HG02798 (cell line): ENCODE measurements at regions not wholly inside any gene's neighbourhood (a gene's known extent, or its start where the extent isn't known, plus 50 kb on each side); places are given as distances from the start of the nearest gene placed in this dataset.
A peak's percentile ranks its signal among the peaks of the same experiment; 100 is the strongest.
"Not testable (repeated sequence)": the region's sequence is repeated elsewhere in the genome, so short reads cannot be mapped to it uniquely, and the experiment has no call there.

Experiments
- ATAC-seq: cut with Tn5 transposase; IDR thresholded peaks from one replicate; pipeline ENCODE4 v1.9.1; 2021; ENCODE audit warnings: mild to moderate bottlenecking; ENCODE audit not compliant: unreplicated experiment, poor library complexity

DNA sequence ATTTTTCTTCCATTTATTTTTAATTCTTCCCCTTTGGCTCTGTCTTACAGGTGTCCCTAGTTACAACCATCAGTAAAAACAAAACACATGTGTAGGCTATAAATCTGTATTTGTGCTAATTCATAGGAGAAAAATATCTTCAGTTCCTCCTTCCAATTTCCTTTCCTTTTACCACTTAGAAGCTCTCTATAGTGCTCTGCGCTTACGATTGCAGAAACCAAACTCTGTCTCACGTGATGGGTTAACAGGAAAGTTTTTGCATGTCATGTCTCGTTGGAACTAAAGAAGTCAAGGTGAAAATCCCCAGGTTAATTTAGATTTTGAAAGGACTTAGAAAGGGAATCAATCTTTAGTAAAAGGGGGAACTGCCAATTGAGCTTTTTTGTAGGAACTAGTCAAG lies 1390.5 kb upstream of the ZEB2 start:
- ATAC-seq = peak; percentile 57

DNA sequence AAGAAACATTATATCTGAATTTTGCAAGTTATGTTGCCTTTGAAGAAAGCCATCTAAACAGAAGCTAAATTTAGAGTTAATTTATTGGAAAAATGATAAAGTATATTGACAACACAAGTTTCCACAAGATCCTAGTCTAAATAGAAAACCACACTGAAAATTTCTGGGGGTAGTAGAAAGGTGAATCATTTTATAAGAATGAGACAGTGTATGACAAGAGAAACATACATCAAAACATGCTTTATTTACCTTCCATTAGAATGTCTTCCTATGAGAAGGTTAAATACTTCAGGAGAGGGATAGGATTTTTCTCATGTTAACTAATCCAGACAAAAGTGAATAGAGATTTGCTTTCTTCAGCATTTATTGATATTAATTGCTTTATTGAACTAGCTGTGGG lies 1389.8 kb upstream of the ZEB2 start:
- ATAC-seq = no peak

DNA sequence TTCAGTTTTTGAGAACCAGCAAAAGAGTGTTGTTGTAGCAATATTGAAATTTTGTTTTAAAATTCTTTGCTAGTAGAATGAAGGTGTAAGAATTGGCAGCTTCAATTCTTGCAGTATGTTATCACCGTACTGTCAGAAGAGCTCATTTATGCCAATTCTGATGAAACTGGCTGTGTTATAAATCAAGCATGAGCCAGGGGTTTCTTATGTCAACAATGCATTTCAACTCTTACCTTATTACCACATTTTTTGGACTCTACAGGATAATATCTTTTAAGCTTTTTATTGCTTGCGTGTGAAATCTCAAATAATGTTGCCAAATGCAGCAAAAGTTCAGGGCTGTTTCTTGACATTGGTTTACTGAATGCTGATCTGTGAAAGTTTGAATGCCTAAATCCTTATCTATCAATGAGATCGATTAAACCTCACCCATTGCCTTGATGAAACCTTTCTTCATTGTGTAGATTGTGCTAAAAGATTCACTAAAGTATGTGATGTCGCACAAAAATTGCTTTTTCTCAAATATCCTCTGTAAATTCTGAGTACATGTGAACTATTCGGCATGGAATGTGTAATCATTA lies 1389.3 kb upstream of the ZEB2 start:
- no peak for ATAC-seq

DNA sequence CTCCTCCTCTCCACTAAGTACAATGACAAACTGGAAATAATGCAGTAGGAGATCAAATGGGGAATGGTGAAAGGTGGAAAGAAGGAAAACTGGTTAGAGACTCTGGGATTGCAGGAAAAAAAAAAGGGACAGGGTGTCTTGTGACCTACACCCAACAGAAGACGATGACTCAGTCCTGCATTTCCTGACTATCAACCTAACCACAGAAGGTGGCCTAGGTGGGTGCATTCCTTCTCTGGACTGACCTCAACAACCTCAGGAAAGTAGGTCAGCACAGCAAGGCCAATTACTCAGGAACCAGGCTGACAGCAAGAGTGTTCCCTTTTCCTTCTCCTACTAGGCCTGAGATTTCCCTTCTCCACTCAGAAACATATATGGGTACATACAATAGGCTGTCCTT lies 1386.4 kb upstream of the ZEB2 start:
- ATAC-seq = no peak

DNA sequence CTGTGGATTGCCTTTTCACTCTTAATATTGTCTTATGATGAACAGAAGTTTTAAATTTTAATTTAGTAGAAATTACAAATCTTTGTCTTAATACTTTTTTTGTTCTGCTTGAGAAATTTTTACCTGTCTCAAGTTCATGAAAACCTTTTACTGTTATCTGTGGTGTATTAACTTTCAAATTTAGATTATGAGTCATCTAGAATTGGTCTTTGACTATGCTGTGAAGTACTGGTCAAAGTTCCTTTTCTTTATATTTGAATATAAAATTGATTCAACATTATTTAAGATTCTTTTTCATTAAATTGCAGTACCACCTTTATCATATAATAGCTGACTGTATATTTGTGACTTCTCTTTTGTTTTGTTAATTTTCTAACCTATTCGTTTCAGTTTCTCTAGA lies 1385.5 kb upstream of the ZEB2 start:
- no peak for ATAC-seq

DNA sequence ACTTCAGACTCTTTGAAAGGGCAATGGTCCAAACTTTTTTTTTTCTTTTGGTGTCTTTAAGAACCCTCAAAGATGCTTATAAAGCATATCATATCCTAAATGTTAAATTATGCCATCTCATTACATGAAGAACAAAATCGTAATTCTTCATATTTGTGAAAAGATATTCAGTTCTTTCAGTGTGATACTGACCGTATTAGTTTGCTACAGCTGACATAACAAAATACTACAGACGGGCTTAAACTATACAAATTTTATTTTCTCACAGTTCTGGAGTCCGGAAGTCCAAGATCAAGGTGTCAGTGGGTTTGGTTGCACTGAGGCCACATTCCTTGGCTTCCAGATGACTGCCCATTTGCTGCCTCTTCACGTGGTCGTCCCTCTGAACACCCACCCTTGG lies 1377.2 kb upstream of the ZEB2 start:
- no peak for ATAC-seq

DNA sequence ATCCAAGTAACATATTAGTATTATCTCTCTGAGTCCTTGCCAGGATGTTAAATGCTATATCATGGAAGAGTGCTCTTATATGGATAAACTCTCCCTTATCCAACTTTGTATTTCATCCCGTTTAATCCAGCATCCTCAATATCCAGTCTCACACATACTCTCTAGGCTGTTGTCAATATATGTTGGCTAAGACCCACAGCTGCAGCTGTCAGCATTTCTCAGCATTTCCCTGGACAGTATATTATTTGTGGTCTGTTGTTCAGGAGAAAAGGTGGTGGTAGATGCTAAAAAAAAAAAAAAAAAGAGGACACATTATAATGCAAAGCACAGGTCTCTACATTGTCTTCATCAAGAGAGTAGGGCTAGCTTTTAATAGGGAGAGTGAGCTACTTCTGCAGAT lies 1368.0 kb upstream of the ZEB2 start:
- no peak for ATAC-seq

DNA sequence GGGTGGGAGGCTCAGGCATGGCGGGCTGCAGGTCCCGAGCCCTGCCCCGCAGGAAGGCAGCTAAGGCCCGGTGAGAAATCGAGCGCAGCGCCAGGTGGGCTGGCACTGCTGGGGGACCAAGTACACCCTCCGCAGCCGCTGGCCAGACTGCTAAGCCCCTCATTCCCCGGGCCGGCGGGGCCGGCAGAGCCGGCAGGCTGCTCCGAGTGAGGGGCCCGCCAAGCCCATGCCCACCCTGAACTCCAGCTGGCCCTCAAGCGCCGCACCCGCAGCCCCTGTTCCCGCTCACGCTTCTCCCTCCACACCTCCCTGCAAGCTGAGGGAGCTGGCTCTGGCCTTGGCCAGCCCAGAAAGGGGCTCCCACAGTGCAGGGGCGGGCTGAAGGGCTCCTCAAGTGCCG lies 1361.1 kb upstream of the ZEB2 start:
- ATAC-seq = not testable (repeated sequence)

DNA sequence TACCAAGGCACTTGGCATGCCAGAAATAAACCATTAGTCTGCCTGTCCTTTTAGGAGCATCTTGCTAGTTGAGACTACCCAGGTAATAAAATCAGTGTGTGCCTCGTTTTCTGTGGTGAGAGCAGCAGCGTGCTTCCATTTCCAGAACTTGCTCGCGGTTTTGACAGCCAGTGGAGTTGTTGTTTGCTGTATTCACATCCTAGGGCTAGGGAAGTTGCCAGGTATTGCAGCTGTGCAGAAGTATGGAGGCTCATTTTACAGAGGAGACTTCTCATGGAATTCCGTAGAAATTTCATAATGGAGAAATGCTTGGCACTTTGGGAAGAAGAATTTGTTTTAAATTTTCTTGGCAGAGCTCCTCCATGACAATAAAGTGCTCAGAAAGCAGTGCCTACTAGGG lies 1355.1 kb upstream of the ZEB2 start:
- no peak for ATAC-seq

DNA sequence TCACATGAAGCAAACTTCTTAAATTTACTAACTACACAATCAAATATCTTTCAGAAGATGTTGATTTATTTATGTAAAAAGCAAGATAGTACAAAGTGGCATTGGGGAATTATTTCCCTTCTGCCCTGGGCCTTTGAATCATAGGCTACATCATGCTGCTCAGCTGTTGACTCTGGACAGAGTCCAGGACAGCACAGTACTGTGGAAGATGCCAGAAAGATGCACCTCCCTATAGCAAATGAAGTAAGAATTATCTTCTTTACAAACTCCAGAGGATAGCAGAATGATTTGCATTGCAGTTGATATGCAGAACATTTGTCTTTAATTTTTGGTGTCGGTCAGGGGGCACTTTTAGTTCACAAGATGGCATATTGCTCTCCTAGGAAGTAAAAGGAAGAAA lies 1354.5 kb upstream of the ZEB2 start:
- no peak for ATAC-seq

DNA sequence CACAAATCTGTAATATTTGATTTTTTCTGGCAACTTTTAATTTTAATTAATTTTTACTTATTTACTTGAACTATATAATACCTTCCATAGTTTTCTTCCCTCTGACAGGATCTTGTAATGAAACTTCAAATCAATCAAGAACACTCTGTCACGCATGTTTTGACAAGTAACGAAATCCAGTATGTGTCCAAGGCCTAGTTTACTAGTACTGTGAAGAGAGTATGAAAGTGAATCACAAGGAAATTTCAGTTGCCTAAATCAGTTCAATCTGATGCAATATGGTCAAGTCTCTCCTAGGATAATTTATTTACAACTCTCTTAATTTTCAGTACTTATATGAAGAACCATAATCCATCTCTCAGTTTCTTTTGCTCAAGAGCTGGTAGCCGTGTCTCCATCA lies 1344.6 kb upstream of the ZEB2 start:
- no peak for ATAC-seq

DNA sequence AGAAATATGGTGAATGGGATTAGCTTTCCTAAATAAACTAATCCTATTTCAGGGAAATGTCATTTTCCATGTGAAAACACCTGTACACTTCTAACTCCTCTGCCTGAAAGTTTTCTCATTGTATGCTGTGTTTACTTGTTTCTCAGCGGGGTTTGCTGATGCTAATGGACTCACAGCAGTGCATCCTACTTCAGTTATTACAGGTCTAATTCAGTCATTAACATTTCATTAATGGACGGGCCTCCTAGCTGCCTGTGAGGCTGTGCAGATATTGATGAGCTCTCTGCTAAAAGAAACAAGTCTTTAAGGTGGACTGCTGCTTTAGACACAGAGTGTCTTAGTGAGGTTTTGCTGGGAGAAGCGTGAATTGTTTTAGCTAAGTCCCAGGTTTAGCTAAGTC lies 1342.0 kb upstream of the ZEB2 start:
- no peak for ATAC-seq

DNA sequence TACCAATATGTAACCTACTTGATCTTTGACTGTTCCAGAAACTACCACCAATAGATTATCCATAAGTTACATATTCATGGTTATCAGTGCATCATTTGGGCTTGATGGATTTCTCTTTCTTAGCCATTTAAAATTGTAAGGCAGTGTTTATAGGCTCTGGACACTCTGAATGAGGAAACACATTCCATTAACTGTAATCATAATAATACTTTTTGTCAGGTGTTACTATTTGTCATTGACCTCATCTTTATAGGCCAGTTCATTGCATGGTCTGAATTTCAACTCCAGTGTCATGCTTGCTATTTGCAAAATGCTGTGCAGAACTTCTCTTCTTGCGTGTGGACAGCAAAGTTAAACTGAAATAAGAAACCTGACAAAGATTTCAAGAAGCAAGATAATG lies 1340.2 kb upstream of the ZEB2 start:
- ATAC-seq = no peak

DNA sequence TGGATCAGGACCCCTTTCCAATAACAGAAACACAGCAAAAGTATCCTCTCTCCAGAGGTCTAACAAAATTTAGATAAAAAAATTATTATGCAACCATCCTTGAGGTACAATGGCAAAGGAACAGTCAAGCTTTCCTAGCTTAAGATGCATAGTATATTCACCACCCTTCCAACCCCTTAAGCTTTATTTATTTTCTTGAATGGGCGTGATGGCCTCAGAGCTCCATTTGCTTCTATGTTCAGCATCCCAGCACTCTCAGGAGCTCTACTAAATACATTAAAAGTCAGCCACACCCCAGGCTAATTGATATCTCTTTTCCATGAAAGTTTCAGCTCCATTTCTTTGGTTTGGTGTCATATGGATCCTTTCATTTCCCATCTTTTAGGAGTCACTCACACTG lies 1335.2 kb upstream of the ZEB2 start:
- ATAC-seq = no peak

DNA sequence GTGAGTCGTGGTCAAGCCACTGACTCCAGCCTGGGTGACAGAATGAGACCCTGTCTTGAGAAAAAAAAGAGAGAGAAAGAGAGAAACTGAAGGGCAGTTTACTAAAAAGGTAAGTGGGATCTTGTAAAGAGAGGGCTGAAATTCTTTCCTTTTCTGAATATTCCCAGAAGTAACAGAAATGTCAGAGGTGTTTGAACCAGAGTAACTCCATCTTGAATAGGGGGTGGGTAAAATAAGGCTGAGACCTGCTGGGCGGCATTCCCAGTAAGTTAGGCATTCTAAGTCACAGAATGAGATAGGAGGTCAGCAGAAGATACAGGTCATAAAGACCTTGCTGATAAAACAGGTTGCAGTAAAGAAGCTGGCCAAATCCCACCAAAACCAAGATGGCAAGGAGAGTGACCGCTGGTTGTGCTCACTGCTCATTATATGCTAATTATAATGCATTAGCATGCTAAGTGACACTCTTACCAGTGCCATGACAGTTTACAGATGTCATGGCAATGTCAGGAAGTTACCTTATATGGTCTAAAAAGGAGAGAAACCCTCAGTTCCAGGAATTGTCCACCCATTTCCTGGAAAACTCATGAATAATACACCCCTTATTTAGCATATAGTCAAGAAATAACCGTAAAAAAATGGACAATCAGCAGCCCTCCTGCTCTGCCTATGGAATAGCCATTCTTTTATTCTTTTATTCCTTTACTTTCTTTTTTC lies 1334.3 kb upstream of the ZEB2 start:
- no peak for ATAC-seq

DNA sequence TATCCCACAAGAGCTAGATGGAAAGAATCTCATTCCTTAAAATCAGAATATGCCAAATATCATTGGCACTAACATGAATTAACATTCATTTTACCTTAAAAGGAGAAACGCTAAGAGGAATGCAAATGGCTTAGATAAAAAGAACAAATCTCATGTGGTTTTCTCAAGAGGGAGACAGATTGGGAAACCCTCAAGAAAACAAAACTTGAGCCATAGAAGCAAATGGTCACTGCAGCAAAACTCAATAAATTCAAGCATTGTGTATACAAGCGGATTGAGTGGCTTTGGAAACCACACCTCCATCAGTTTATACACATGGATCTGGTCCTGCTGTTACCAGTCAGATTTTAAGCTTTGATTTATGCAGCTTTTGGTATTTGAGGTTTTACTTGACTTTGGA lies 1331.8 kb upstream of the ZEB2 start:
- ATAC-seq = no peak

DNA sequence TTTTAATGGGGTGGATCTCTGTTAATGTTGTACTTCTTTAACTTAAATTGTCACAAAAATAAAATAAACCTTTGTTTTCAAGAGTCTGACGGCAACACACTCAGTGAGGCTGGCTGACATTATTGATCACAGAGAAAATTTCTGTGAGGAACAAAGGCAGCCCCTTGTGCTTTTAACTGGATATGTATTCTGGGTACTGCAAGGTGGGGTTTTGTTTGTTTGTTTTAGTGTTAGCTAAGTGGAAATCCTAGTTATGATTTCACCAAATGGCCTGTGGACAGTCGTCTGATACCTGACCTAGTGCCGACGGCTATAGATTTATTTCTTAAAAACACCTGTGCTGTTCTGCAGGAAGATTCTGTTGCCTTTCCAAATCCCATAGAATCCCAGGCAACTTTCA lies 1329.5 kb upstream of the ZEB2 start:
- ATAC-seq = no peak

DNA sequence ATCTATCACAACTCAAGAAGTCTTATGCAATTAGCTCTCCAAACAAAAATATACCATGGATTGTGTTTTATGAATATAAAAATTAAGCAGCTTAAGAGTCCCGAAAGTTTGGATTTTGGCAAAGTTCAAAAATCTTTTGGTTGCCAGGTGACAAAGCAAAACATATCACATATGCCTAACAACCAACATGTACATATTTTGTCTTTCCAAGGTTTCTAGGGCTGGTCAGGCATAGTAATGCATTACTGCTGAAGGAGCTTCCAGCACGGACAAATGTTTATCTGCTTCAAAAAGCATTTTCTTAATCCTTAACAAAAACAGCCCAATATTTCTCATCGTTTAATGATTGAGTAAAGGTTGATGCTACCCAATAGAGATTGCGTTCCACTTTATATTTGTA lies 1327.1 kb upstream of the ZEB2 start:
- no peak for ATAC-seq

DNA sequence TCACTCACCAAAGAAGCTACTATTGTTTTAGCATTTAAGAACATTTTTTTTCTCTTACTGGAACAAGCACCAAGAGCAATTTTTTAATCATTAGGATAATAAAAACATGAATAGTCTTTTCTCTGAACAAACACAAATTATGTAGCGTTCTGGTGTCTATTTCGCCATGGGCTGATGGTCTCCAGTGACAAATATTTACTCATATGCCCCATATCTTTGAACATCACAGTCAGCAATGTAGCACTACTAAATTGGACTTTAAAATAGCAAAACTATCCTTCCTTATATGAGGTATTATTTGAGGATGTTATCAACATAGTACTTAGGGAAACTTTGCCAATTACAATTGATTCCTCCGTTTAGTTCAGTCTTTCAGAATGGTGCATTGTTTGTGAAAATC lies 1326.0 kb upstream of the ZEB2 start:
- ATAC-seq = no peak

DNA sequence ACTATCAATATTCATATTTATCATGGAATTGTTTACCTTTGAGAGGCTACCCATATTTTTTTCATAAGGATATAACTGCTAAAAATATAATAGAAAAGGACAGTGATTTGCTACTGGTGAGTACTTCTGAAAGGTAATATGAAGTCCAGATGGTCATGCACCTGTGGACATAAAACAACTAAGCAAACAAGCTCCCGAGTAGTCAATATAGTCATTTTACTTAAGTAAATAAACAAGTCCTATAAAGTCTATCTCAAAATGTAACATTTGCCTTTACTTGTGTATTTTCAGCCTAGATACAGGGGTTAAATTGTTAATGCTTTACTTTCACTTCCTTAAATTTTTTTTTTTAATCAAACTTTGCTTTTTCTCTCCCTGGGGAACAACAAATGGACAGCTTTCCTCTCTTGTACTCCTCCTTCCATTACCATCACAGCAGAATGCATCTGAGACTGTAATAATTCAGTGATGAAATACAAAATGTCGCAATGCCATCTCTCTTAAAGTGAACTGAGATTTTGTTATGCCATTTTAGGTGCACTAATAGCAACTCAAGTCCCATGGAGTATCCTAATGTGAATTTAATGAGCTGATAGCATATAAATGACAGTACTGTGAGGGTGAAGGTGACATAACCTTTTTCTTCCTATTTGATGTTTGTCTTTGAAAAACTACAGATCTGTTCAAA lies 1325.4 kb upstream of the ZEB2 start:
- no peak for ATAC-seq

DNA sequence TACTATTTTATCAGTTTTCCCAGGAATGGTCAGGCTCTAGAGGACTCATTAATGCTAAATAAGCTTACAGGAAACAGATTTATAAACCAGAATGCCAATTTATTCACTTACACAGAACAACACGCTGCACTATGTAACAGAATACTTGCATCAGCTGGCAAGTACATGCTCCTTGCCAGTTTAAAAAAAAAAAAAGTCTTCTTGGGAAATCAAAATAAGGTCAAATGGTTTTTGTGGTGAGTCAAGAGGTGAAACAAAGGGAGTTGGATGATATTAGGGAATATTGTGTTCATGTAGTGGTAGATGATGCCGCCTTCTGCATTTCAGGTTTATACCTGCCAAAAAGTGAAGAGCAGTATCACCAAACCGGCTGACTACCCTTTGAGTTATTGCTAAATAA lies 1322.1 kb upstream of the ZEB2 start:
- ATAC-seq = no peak

DNA sequence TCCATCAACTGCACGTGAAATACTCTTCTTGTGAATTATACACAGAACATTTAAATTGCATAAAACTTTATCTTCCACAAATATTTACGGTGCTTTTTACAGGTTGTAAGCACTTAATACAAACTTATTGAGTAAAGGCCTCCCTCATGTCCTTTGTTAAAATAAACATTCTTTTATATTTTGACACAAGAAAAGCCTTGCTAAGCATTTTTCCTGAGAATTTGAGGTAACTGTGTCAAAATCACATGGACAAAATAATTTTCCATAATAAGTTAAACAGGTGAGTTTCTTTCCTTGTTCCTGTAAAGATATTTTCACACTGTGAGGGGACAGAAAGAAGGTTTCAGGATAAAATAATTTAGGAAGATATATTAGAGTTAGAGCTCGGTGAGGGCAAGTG lies 1317.1 kb upstream of the ZEB2 start:
- no peak for ATAC-seq
